ENCODE measurements at regions not wholly inside any gene's neighbourhood (a gene's known extent, or its start where the extent isn't known, plus 50 kb on each side); places are given as distances from the start of the nearest gene placed in this dataset.

DNA sequence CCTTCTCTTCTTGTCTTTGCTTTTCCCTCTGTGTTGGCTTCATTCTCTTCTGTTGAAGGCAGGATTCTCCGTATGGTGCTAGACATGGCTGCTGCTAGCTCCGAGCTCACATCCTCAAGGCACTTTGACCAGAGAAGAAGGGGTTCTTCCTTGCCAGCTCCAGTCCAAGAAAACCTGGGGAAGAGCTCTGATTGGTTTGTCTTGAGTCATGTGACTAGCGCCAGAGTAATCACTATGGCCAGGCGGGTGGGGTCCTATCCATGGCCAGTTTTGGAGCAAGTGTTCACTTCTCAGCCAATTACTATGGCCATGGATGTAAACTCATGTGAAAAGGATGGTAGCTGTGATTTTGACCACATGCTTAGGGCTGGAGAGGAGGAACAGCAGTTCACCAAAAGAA, 74.2 kb downstream of the CT47B1 start:
- no peaks in the 10 kb centered on the region for H3K79me2 ChIP-seq (ENCODE audit: insufficient read depth, low read length)
- no peak overlapping the region for H3K4me3 Mint-ChIP-seq
- intact Hi-C loops (cut with micrococcal nuclease), result no loop called here
- peaks cover 2% of the 10 kb centered on the region for H3K4me1 Mint-ChIP-seq
- no peak overlapping the region for H3K9ac ChIP-seq (ENCODE audit: insufficient read depth, low read length, poor library complexity, severe bottlenecking)
- no peaks in the 10 kb centered on the region for H3K36me3 Mint-ChIP-seq
- H4K20me1 ChIP-seq (ENCODE audit: insufficient read depth, low read length), result no peaks in the 10 kb centered on the region
- H3K4me2 ChIP-seq (replicated peaks; ENCODE audit: extremely low read depth, low read length, poor library complexity, severe bottlenecking), result no peak overlapping the region
- 100% methylated on average over 1 of the region's 4 CpGs for WGBS (ENCODE audit: insufficient coverage)
- H3K4me3 ChIP-seq (replicated peaks in 1 of 3; ENCODE audit: low read depth in 2 of 3, low read length in 3 of 3), result no peak overlapping the region
- peaks cover 3 to 6% (median 4%) of the 10 kb centered on the region in 3 donors for H3K27me3 Mint-ChIP-seq (ENCODE audit: low read depth in 3 of 3)
- H3K27ac ChIP-seq (ENCODE audit: low read depth in 1 of 2, low read length in 2 of 2), result no peak overlapping the region
- DNase-seq, result no peak
- no peak overlapping the region for H3K27ac Mint-ChIP-seq
- no peak overlapping the region for H2AFZ ChIP-seq (ENCODE audit: insufficient read depth, low read depth, low read length, poor library complexity, severe bottlenecking)
- H3K9me3 ChIP-seq (replicated peaks in 1 of 2; ENCODE audit: control insufficient read depth in 1 of 2, insufficient read depth in 1 of 2, low read length in 2 of 2), result no peaks in the 10 kb centered on the region
- H3K9me3 Mint-ChIP-seq, result peaks cover 0 to 3% (median 0%) of the 10 kb centered on the region in 7 donors
- TF ChIP-seq, protein P1, sequence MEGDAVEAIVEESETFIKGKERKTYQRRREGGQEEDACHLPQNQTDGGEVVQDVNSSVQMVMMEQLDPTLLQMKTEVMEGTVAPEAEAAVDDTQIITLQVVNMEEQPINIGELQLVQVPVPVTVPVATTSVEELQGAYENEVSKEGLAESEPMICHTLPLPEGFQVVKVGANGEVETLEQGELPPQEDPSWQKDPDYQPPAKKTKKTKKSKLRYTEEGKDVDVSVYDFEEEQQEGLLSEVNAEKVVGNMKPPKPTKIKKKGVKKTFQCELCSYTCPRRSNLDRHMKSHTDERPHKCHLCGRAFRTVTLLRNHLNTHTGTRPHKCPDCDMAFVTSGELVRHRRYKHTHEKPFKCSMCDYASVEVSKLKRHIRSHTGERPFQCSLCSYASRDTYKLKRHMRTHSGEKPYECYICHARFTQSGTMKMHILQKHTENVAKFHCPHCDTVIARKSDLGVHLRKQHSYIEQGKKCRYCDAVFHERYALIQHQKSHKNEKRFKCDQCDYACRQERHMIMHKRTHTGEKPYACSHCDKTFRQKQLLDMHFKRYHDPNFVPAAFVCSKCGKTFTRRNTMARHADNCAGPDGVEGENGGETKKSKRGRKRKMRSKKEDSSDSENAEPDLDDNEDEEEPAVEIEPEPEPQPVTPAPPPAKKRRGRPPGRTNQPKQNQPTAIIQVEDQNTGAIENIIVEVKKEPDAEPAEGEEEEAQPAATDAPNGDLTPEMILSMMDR (IDR thresholded peaks at IDR 0.05), result no peak
- H3K27me3 ChIP-seq (ENCODE audit: control insufficient read depth in 2 of 2, insufficient read depth in 2 of 2, low read length in 2 of 2), result no peaks in the 10 kb centered on the region
- H3K4me1 ChIP-seq (ENCODE audit: control insufficient read depth in 1 of 2, insufficient read depth in 2 of 2, low read length in 2 of 2), result no peaks in the 10 kb centered on the region
- H3K36me3 ChIP-seq (replicated peaks in 1 of 2; ENCODE audit: control insufficient read depth in 1 of 2, insufficient read depth in 2 of 2, low read length in 2 of 2), result no peaks in the 10 kb centered on the region

GRCh38 chrX:120797188-120797851, 78.3 kb downstream of the CT47B1 start:
- H3K27ac Mint-ChIP-seq, result peak overlapping the region in 1 of 7 donors; percentile 7
- TF ChIP-seq, protein P1 (IDR thresholded peaks at IDR 0.05), result no peak
- no peak overlapping the region for H3K4me2 ChIP-seq (replicated peaks; ENCODE audit: extremely low read depth, low read length, poor library complexity, severe bottlenecking)
- peaks cover 3 to 6% (median 3%) of the 10 kb centered on the region in 3 donors for H3K27me3 Mint-ChIP-seq (ENCODE audit: low read depth in 3 of 3)
- DNase-seq, result no peak
- no peaks in the 10 kb centered on the region for H3K9me3 ChIP-seq (replicated peaks in 1 of 2; ENCODE audit: control insufficient read depth in 1 of 2, insufficient read depth in 1 of 2, low read length in 2 of 2)
- peaks cover 0 to 3% (median 0%) of the 10 kb centered on the region in 7 donors for H3K9me3 Mint-ChIP-seq
- peaks cover 14% of the 10 kb centered on the region for H3K4me1 Mint-ChIP-seq
- H3K79me2 ChIP-seq (ENCODE audit: insufficient read depth, low read length), result no peaks in the 10 kb centered on the region
- no peak overlapping the region for H3K4me3 Mint-ChIP-seq
- intact Hi-C loops (cut with micrococcal nuclease), result no loop called here
- H3K4me3 ChIP-seq (replicated peaks in 1 of 3; ENCODE audit: low read depth in 2 of 3, low read length in 3 of 3), result no peak overlapping the region
- H3K36me3 ChIP-seq (replicated peaks in 1 of 2; ENCODE audit: control insufficient read depth in 1 of 2, insufficient read depth in 2 of 2, low read length in 2 of 2), result no peaks in the 10 kb centered on the region
- H3K4me1 ChIP-seq (ENCODE audit: control insufficient read depth in 1 of 2, insufficient read depth in 2 of 2, low read length in 2 of 2), result peaks cover 9 to 13% of the 10 kb centered on the region in 2 donors
- no peak overlapping the region for H3K9ac ChIP-seq (ENCODE audit: insufficient read depth, low read length, poor library complexity, severe bottlenecking)
- no CpG with 5 or more reads among the region's 3 CpGs for WGBS (ENCODE audit: insufficient coverage)
- no peak overlapping the region for H3K27ac ChIP-seq (ENCODE audit: low read depth in 1 of 2, low read length in 2 of 2)
- no peak overlapping the region for H2AFZ ChIP-seq (ENCODE audit: insufficient read depth, low read depth, low read length, poor library complexity, severe bottlenecking)
- H4K20me1 ChIP-seq (ENCODE audit: insufficient read depth, low read length), result no peaks in the 10 kb centered on the region
- H3K36me3 Mint-ChIP-seq, result no peaks in the 10 kb centered on the region
- no peaks in the 10 kb centered on the region for H3K27me3 ChIP-seq (ENCODE audit: control insufficient read depth in 2 of 2, insufficient read depth in 2 of 2, low read length in 2 of 2)

All from CD14-positive monocyte (primary cell).